Fibroblast of lung (primary cell): ENCODE measurements at regions not wholly inside any gene's neighbourhood (a gene's known extent, or its start where the extent isn't known, plus 50 kb on each side); places are given as distances from the start of the nearest gene placed in this dataset.

ENCODE experiments used
- EZH2 ChIP-seq: IDR thresholded peaks from 2 replicates; pipeline ENCODE4 v1.5.1; 2012; ENCODE audit warnings: low read length, control low read depth, mild to moderate bottlenecking; ENCODE audit errors: missing control alignments
- TF ChIP-seq, protein P1 (sequence below), 2 donors: IDR thresholded peaks in 1 of 2; conservative IDR thresholded peaks in 1 of 2; 1 replicate in 1 of 2; 2 replicates in 1 of 2; pipeline ENCODE4 v1.5.1; 2011 to 2012; ENCODE audit warnings: low read length in 2 of 2, control low read depth in 1 of 2, inconsistent platforms in 1 of 2, low read depth in 1 of 2, mild to moderate bottlenecking in 1 of 2

DNA sequence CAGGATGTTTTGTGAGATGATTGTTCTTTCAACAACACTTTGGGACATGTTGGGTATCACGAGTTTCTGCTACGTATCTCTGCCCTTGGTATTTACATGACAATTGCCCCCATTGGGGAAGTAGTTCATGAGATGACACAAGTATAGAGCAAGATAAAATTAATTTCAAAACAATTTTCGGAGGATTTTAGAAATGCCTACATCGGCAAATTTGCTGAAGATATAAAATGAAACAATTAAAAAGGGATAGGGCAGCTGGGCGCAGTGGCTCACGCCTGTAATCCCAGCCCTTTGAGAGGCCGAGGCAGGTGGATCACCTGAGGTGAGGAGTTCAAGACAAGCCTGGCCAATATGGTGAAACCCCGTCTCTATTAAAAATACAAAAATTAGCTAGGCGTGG, 371.7 kb downstream of the INHBA start:
- TF ChIP-seq, protein P1, sequence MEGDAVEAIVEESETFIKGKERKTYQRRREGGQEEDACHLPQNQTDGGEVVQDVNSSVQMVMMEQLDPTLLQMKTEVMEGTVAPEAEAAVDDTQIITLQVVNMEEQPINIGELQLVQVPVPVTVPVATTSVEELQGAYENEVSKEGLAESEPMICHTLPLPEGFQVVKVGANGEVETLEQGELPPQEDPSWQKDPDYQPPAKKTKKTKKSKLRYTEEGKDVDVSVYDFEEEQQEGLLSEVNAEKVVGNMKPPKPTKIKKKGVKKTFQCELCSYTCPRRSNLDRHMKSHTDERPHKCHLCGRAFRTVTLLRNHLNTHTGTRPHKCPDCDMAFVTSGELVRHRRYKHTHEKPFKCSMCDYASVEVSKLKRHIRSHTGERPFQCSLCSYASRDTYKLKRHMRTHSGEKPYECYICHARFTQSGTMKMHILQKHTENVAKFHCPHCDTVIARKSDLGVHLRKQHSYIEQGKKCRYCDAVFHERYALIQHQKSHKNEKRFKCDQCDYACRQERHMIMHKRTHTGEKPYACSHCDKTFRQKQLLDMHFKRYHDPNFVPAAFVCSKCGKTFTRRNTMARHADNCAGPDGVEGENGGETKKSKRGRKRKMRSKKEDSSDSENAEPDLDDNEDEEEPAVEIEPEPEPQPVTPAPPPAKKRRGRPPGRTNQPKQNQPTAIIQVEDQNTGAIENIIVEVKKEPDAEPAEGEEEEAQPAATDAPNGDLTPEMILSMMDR (conservative IDR thresholded peaks at IDR 0.05 in 1 of 2, IDR thresholded peaks at IDR 0.05 in 1 of 2; ENCODE audit: low read depth in 1 of 2, low read length in 2 of 2), result no peak
- TF ChIP-seq EZH2, result no peak
